Inflammatory macrophage treated with lipopolysaccharide for 1 hour (primary cell): ENCODE measurements at regions not wholly inside any gene's neighbourhood (a gene's known extent, or its start where the extent isn't known, plus 50 kb on each side); places are given as distances from the start of the nearest gene placed in this dataset.
"Not testable (repeated sequence)": the region's sequence is repeated elsewhere in the genome, so short reads cannot be mapped to it uniquely, and the experiment has no call there.

ENCODE experiments used
- DNase-seq, 2 donors: peaks; one replicate each; pipeline ENCODE4 v3.0.0-alpha.2; 2020 to 2022

GRCh38 chr6:168871642-168872315 is 381.9 kb downstream of the THBS2 start:
- no peak for DNase-seq

- no peak for DNase-seq
Measured at GRCh38 chr6:168870982-168871381, 382.7 kb downstream of the THBS2 start.

- no peak for DNase-seq
Measured at GRCh38 chr6:168867247-168868102, 386.2 kb downstream of the THBS2 start.

GRCh38 chr6:168866534-168866933 is 387.1 kb downstream of the THBS2 start:
- no peak for DNase-seq

- no peak for DNase-seq
Measured at GRCh38 chr6:168865522-168865921, 388.1 kb downstream of the THBS2 start.

- no peak for DNase-seq
Measured at GRCh38 chr6:168864541-168865460, 388.8 kb downstream of the THBS2 start.

GRCh38 chr6:168863467-168863866 is 390.2 kb downstream of the THBS2 start:
- DNase-seq: no peak

GRCh38 chr6:168862346-168862980 is 391.2 kb downstream of the THBS2 start:
- DNase-seq: no peak

GRCh38 chr6:168860987-168861386 is 392.7 kb downstream of the THBS2 start:
- DNase-seq: no peak

GRCh38 chr6:168860341-168860740 is 393.3 kb downstream of the THBS2 start:
- DNase-seq: no peak

- no peak for DNase-seq
Measured at GRCh38 chr6:168858926-168859325, 394.7 kb downstream of the THBS2 start.

GRCh38 chr6:168856914-168857313 is 396.7 kb downstream of the THBS2 start:
- DNase-seq: no peak

GRCh38 chr6:168852376-168852884 is 401.2 kb downstream of the THBS2 start:
- no peak for DNase-seq

- peak in 1 of 2 donors; percentile 1 for DNase-seq
Measured at GRCh38 chr6:168851460-168852375, 401.9 kb downstream of the THBS2 start.

GRCh38 chr6:168850027-168850736 is 403.5 kb downstream of the THBS2 start:
- DNase-seq: not testable (repeated sequence)

GRCh38 chr6:168849459-168849858 is 404.2 kb downstream of the THBS2 start:
- DNase-seq: no peak

- DNase-seq: no peak
Measured at GRCh38 chr6:168848797-168849196, 404.8 kb downstream of the THBS2 start.

GRCh38 chr6:168844821-168845609 is 404.0 kb downstream of the SMOC2 start:
- no peak for DNase-seq

GRCh38 chr6:168842632-168843212 is 401.7 kb downstream of the SMOC2 start:
- not testable (repeated sequence) for DNase-seq
